Suprapubic skin (tissue), 4 donors: ENCODE measurements at regions not wholly inside any gene's neighbourhood (a gene's known extent, or its start where the extent isn't known, plus 50 kb on each side); places are given as distances from the start of the nearest gene placed in this dataset.

Experiments
- EP300 ChIP-seq: sonication (generic); formaldehyde crosslinking; IDR thresholded peaks from one replicate; pipeline ENCODE4 v1.6.1; 2017; ENCODE audit warnings: antibody characterized with exemption
- POLR2A ChIP-seq, 2 donors: fragments of 450-650 bp; IDR thresholded peaks; one replicate each; pipeline ENCODE4 v1.6.1; 2017; ENCODE audit warnings: antibody characterized with exemption in 2 of 2, mild to moderate bottlenecking in 2 of 2, moderate library complexity in 2 of 2
- POLR2AphosphoS5 ChIP-seq, 3 donors: sonication (generic); formaldehyde crosslinking; IDR thresholded peaks; one replicate each; pipeline ENCODE4 v1.6.1; 2017; ENCODE audit warnings: antibody characterized with exemption in 3 of 3
- TF ChIP-seq, protein P1 (sequence below), 2 donors: fragments of 200-600 bp in 1 of 2; fragments of 450-650 bp in 1 of 2; sonication (generic) in 1 of 2; IDR thresholded peaks; one replicate each; pipeline ENCODE4 v1.5.1; 2016 to 2019; ENCODE audit warnings: antibody characterized with exemption in 2 of 2, mild to moderate bottlenecking in 1 of 2, moderate library complexity in 1 of 2

- TF ChIP-seq, protein P1, sequence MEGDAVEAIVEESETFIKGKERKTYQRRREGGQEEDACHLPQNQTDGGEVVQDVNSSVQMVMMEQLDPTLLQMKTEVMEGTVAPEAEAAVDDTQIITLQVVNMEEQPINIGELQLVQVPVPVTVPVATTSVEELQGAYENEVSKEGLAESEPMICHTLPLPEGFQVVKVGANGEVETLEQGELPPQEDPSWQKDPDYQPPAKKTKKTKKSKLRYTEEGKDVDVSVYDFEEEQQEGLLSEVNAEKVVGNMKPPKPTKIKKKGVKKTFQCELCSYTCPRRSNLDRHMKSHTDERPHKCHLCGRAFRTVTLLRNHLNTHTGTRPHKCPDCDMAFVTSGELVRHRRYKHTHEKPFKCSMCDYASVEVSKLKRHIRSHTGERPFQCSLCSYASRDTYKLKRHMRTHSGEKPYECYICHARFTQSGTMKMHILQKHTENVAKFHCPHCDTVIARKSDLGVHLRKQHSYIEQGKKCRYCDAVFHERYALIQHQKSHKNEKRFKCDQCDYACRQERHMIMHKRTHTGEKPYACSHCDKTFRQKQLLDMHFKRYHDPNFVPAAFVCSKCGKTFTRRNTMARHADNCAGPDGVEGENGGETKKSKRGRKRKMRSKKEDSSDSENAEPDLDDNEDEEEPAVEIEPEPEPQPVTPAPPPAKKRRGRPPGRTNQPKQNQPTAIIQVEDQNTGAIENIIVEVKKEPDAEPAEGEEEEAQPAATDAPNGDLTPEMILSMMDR (IDR thresholded peaks at IDR 0.05), result no peak
- no peak for TF ChIP-seq EP300
- TF ChIP-seq POLR2AphosphoS5 (IDR thresholded peaks at IDR 0.05), result no peak
- TF ChIP-seq POLR2A (IDR thresholded peaks at IDR 0.05), result no peak
These were observed 286.9 kb upstream of the C2CD4B start for GRCh38 chr15:62452026-62452425.
